Smooth muscle cell (in vitro differentiated cells): ENCODE measurements at regions not wholly inside any gene's neighbourhood (a gene's known extent, or its start where the extent isn't known, plus 50 kb on each side); places are given as distances from the start of the nearest gene placed in this dataset.

Experiments
- DNase-seq: peaks from one replicate; lab custom pipeline; 2025; ENCODE audit not compliant: unreplicated experiment; lab: John Stamatoyannopoulos, UW
- H2AFZ ChIP-seq: fragments of 200-600 bp; sonication (generic); 2 replicates; pipeline ENCODE4 v1.6.0; 2016; ENCODE audit warnings: antibody characterized with exemption, low read depth, mild to moderate bottlenecking
- H3F3A ChIP-seq: fragments of 200-600 bp; sonication (generic); 2 replicates; pipeline ENCODE4 v1.6.0; 2017; ENCODE audit warnings: antibody characterized with exemption, low read depth
- H3K27ac ChIP-seq: fragments of 200-600 bp; sonication (generic); 2 replicates; pipeline ENCODE4 v1.5.1; 2016; ENCODE audit warnings: low read depth, mild to moderate bottlenecking
- H3K27me3 ChIP-seq: fragments of 200-600 bp; sonication (generic); 2 replicates; pipeline ENCODE4 v1.6.1; 2016; ENCODE audit warnings: low read depth, mild to moderate bottlenecking
- H3K36me3 ChIP-seq: fragments of 200-600 bp; sonication (generic); 2 replicates; pipeline ENCODE4 v1.5.1; 2016; ENCODE audit warnings: low read depth
- H3K4me1 ChIP-seq: fragments of 200-600 bp; sonication (generic); 2 replicates; pipeline ENCODE4 v1.5.1; 2016; ENCODE audit warnings: low read depth
- H3K4me2 ChIP-seq: fragments of 200-600 bp; sonication (generic); 2 replicates; pipeline ENCODE4 v1.6.0; 2016; ENCODE audit warnings: mild to moderate bottlenecking
- H3K4me3 ChIP-seq: fragments of 200-600 bp; sonication (generic); 2 replicates; pipeline ENCODE4 v1.5.1; 2016; ENCODE audit warnings: mild to moderate bottlenecking
- H3K79me2 ChIP-seq: fragments of 200-600 bp; sonication (generic); 2 replicates; pipeline ENCODE4 v1.6.0; 2016; ENCODE audit warnings: low read depth, mild to moderate bottlenecking
- H3K9ac ChIP-seq: fragments of 200-600 bp; sonication (generic); 2 replicates; pipeline ENCODE4 v1.6.0; 2016; ENCODE audit warnings: low read depth
- H3K9me3 ChIP-seq: fragments of 200-600 bp; sonication (generic); replicated peaks from 2 replicates; pipeline ENCODE4 v1.5.1; 2016; ENCODE audit warnings: low read depth
- H4K20me1 ChIP-seq: fragments of 200-600 bp; sonication (generic); 2 replicates; pipeline ENCODE4 v1.6.0; 2016; ENCODE audit warnings: low read depth
- CTCF ChIP-seq: fragments of 200-600 bp; sonication (generic); IDR thresholded peaks from 2 replicates; pipeline ENCODE4 v1.5.1; 2017; ENCODE audit warnings: borderline replicate concordance, mild to moderate bottlenecking, antibody characterized with exemption; ENCODE audit not compliant: insufficient read depth, poor library complexity, severe bottlenecking
- WGBS: methylation state at CpG from one replicate; pipeline ENCODE4 v1.1.7; 2016; ENCODE audit warnings: low lambda C conversion rate; 5-methylcytosine and 5-hydroxymethylcytosine counted together

GRCh38 chr13:108376308-108376707 lies 106.8 kb downstream of the TNFSF13B start:
- Histone ChIP-seq H3K27me3 (no peaks in the 10 kb centered on the region), H3K4me3 (no peak overlapping the region), H2AFZ (no peak overlapping the region), H3K79me2 (no peaks in the 10 kb centered on the region), H3K4me2 (no peak overlapping the region), H3K27ac (no peak overlapping the region), H3F3A (no peaks in the 10 kb centered on the region), H3K9ac (no peak overlapping the region), H3K9me3 (no peaks in the 10 kb centered on the region), H3K36me3 (no peaks in the 10 kb centered on the region), H4K20me1 (no peaks in the 10 kb centered on the region), H3K4me1 (no peaks in the 10 kb centered on the region)
- no peak for TF ChIP-seq CTCF
- DNase-seq = no peak
- 84% methylated on average over 2 of the region's 2 CpGs for WGBS

DNA sequence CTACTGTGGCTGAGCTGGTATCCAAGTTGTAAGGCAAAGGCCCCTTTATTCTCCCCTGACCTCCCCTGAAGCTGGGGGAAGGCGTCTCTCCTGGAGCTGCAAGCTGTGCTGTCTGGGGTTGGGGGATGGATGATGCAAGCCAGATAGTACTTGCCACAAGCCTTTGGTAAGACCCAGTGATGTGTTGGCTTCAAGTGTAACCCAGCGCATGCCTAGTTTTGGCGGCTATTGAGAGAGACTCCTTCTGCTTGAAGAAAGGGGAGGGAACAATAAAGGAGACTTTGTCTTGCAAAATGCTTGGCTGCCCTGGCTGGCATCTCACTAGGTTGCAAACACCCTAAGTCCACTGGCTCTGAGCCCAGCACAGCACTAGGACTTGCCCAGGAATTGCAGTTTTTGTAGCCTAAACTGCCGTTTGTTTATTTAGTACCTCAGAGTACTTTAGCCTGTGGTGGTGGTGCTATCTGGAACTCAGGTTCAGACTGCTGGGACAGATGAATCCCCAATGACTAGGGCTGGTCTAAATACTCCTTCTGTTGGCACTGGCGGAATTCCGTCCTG lies 108.2 kb downstream of the TNFSF13B start:
- Histone ChIP-seq H3F3A (no peaks in the 10 kb centered on the region), H3K9ac (no peak overlapping the region), H3K9me3 (no peaks in the 10 kb centered on the region), H4K20me1 (no peaks in the 10 kb centered on the region), H3K4me1 (no peaks in the 10 kb centered on the region), H3K36me3 (no peaks in the 10 kb centered on the region), H3K4me2 (no peak overlapping the region), H3K27me3 (no peaks in the 10 kb centered on the region), H3K79me2 (no peaks in the 10 kb centered on the region), H2AFZ (no peak overlapping the region), H3K4me3 (no peak overlapping the region), H3K27ac (no peak overlapping the region)
- no peak for DNase-seq
- 90% methylated on average over 6 of the region's 6 CpGs for WGBS
- no peak for TF ChIP-seq CTCF

DNA sequence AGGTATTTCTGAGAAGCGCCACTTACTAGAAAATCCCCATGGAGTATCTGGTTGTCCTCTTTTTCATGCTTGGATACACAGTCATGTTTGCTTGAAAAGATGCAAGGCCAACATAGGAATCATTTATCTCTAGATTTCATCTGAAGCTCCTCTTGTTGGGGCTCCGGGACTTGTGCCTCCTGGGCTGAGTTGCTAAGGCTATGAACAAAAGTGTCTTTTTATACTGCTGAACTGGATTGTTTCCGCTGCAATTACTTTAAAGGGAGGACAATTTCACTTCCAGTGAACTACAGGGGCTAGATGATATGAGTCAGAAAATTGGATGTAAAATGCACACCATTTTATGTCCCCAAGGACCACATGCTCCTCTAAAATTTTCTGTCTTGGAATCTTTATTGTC lies 114.1 kb downstream of the TNFSF13B start:
- no peak overlapping the region for H3K27ac ChIP-seq
- whole genome bisulfite sequencing = 97% methylated on average over 3 of the region's 3 CpGs
- H3K9me3 ChIP-seq = no peaks in the 10 kb centered on the region
- no peaks in the 10 kb centered on the region for H3K4me1 ChIP-seq
- DNase-seq = no peak
- no peaks in the 10 kb centered on the region for H3K36me3 ChIP-seq
- TF ChIP-seq CTCF = no peak
- H2AFZ ChIP-seq = no peak overlapping the region
- H3K9ac ChIP-seq = no peak overlapping the region
- no peaks in the 10 kb centered on the region for H3F3A ChIP-seq
- no peak overlapping the region for H3K4me3 ChIP-seq
- H3K4me2 ChIP-seq = no peak overlapping the region
- H3K27me3 ChIP-seq = no peaks in the 10 kb centered on the region
- H3K79me2 ChIP-seq = no peaks in the 10 kb centered on the region
- H4K20me1 ChIP-seq = no peaks in the 10 kb centered on the region

DNA sequence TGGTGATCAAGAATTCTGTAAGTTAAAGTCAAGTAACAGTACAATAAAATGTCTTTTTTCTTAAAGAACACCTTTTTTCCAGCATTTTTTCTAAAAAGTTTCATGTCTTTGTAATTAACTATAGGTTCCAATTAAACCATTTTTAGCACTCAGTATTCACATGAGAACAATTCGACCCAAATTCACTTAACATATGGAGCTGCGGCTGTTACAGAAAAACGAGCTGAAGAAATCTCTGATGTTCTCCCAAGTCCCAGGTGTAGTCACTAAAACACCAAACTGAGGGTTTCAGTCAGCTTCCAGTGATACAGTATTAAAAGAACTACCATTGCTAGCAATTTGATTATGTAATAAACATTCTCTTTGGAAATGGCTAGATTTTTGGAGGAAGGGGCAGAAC lies 117.6 kb downstream of the TNFSF13B start:
- H4K20me1 ChIP-seq = no peaks in the 10 kb centered on the region
- H3K36me3 ChIP-seq = no peaks in the 10 kb centered on the region
- H3K9ac ChIP-seq = no peak overlapping the region
- H3K4me2 ChIP-seq = no peak overlapping the region
- H3F3A ChIP-seq = no peaks in the 10 kb centered on the region
- no peaks in the 10 kb centered on the region for H3K9me3 ChIP-seq
- H3K4me1 ChIP-seq = no peaks in the 10 kb centered on the region
- no peaks in the 10 kb centered on the region for H3K79me2 ChIP-seq
- TF ChIP-seq CTCF = no peak
- no peak for DNase-seq
- H3K27me3 ChIP-seq = no peaks in the 10 kb centered on the region
- WGBS = 84% methylated on average over 3 of the region's 3 CpGs
- H3K4me3 ChIP-seq = no peak overlapping the region
- no peak overlapping the region for H3K27ac ChIP-seq
- no peak overlapping the region for H2AFZ ChIP-seq
